ENCODE measurements at regions not wholly inside any gene's neighbourhood (a gene's known extent, or its start where the extent isn't known, plus 50 kb on each side); places are given as distances from the start of the nearest gene placed in this dataset.
"Not testable (repeated sequence)": the region's sequence is repeated elsewhere in the genome, so short reads cannot be mapped to it uniquely, and the experiment has no call there.

- no peak for DNase-seq
Measured at GRCh38 chr14:96688629-96689028, 108.6 kb upstream of the VRK1 start.

- DNase-seq: no peak
Measured at GRCh38 chr14:96690713-96691383, 106.3 kb upstream of the VRK1 start.

GRCh38 chr14:96693252-96693820 lies 103.8 kb upstream of the VRK1 start:
- DNase-seq: no peak

- no peak for DNase-seq
Measured at GRCh38 chr14:96693987-96694386, 103.2 kb upstream of the VRK1 start.

- no peak for DNase-seq
Measured at GRCh38 chr14:96698960-96699539, 98.1 kb upstream of the VRK1 start.

- DNase-seq: no peak
Measured at GRCh38 chr14:96699666-96700065, 97.5 kb upstream of the VRK1 start.

- no peak for DNase-seq
Measured at GRCh38 chr14:96702831-96703230, 94.4 kb upstream of the VRK1 start.

- no peak for DNase-seq
Measured at GRCh38 chr14:96705422-96706092, 91.6 kb upstream of the VRK1 start.

GRCh38 chr14:96706893-96707292 lies 90.3 kb upstream of the VRK1 start:
- DNase-seq: no peak

GRCh38 chr14:96710060-96710666 lies 87.0 kb upstream of the VRK1 start:
- DNase-seq: no peak

GRCh38 chr14:96711559-96712267 lies 85.5 kb upstream of the VRK1 start:
- DNase-seq: no peak

GRCh38 chr14:96713426-96713825 lies 83.8 kb upstream of the VRK1 start:
- DNase-seq: no peak

GRCh38 chr14:96714537-96714936 lies 82.6 kb upstream of the VRK1 start:
- not testable (repeated sequence) for DNase-seq

- no peak for DNase-seq
Measured at GRCh38 chr14:96717116-96717515, 80.1 kb upstream of the VRK1 start.

- DNase-seq: no peak
Measured at GRCh38 chr14:96718407-96718806, 78.8 kb upstream of the VRK1 start.

- not testable (repeated sequence) for DNase-seq
Measured at GRCh38 chr14:96720702-96721101, 76.5 kb upstream of the VRK1 start.

- no peak for DNase-seq
Measured at GRCh38 chr14:96722736-96723135, 74.4 kb upstream of the VRK1 start.

- no peak for DNase-seq
Measured at GRCh38 chr14:96723946-96724345, 73.2 kb upstream of the VRK1 start.

GRCh38 chr14:96725232-96725631 lies 72.0 kb upstream of the VRK1 start:
- DNase-seq: no peak

GRCh38 chr14:96727073-96727472 lies 70.1 kb upstream of the VRK1 start:
- DNase-seq: no peak

GRCh38 chr14:96727491-96727890 lies 69.7 kb upstream of the VRK1 start:
- no peak for DNase-seq

- no peak for DNase-seq
Measured at GRCh38 chr14:96727980-96728717, 69.0 kb upstream of the VRK1 start.

Data from NCI-H774 (cell line).